Body of pancreas (tissue), 4 donors: ENCODE measurements at regions not wholly inside any gene's neighbourhood (a gene's known extent, or its start where the extent isn't known, plus 50 kb on each side); places are given as distances from the start of the nearest gene placed in this dataset.

Experiments
- CTCF ChIP-seq, 7 experiments: fragments of 450-650 bp in 4 of 7; fragments of 200-600 bp in 3 of 7; sonication (generic) in 3 of 7; IDR thresholded peaks; one replicate each; pipeline ENCODE4 v1.5.1; 2016 to 2019; ENCODE audit warnings: antibody characterized with exemption in 7 of 7
- POLR2A ChIP-seq, 3 donors: fragments of 450-650 bp; IDR thresholded peaks; one replicate each; pipeline ENCODE4 v1.6.1; 2016; ENCODE audit warnings: antibody characterized with exemption in 3 of 3, mild to moderate bottlenecking in 2 of 3

- no peak for TF ChIP-seq CTCF (IDR thresholded peaks at IDR 0.05)
- no peak for TF ChIP-seq POLR2A (IDR thresholded peaks at IDR 0.05)
Measured at GRCh38 chr3:127475391-127475790, 115.1 kb downstream of the TPRA1 start.
